SU-DHL-6 (cell line): ENCODE measurements at regions not wholly inside any gene's neighbourhood (a gene's known extent, or its start where the extent isn't known, plus 50 kb on each side); places are given as distances from the start of the nearest gene placed in this dataset.

Experiments used
- H2AFZ ChIP-seq: fragments of 200-600 bp; sonication (generic); 2 replicates; pipeline ENCODE4 v1.6.1; 2014; ENCODE audit warnings: low read depth, mild to moderate bottlenecking, moderate library complexity, mixed read lengths, antibody characterized with exemption, low read length; ENCODE audit not compliant: severe bottlenecking
- H3F3A ChIP-seq: fragments of 200-600 bp; shearing (Covaris generic); 2 replicates; pipeline ENCODE4 v1.6.0; 2016; ENCODE audit warnings: antibody characterized with exemption, mild to moderate bottlenecking; ENCODE audit not compliant: insufficient read depth
- H3K27ac ChIP-seq: fragments of 200-600 bp; sonication (generic); 2 replicates; pipeline ENCODE4 v1.5.1; 2016; ENCODE audit warnings: low read depth, mild to moderate bottlenecking, low read length, moderate library complexity, mixed read lengths
- H3K27me3 ChIP-seq: fragments of 200-600 bp; sonication (generic), shearing (Covaris generic); 2 replicates; pipeline ENCODE4 v1.6.0; 2014; ENCODE audit warnings: mild to moderate bottlenecking, low read length
- H3K36me3 ChIP-seq: fragments of 200-600 bp; sonication (generic); 2 replicates; pipeline ENCODE4 v1.6.1; 2014; ENCODE audit warnings: mild to moderate bottlenecking, low read length, mixed read lengths
- H3K4me2 ChIP-seq: fragments of 300-600, 200-600 bp; shearing (Covaris generic), sonication (generic); 2 replicates; pipeline ENCODE4 v1.6.0; 2014; ENCODE audit warnings: low read length, low read depth, mild to moderate bottlenecking; ENCODE audit not compliant: poor library complexity, severe bottlenecking
- H3K4me3 ChIP-seq: fragments of 200-600 bp; sonication (generic); 2 replicates; pipeline ENCODE4 v1.5.1; 2014; ENCODE audit warnings: antibody characterized with exemption, low read length, mild to moderate bottlenecking, mixed read lengths; ENCODE audit not compliant: insufficient read depth, poor library complexity, severe bottlenecking
- H3K79me2 ChIP-seq: fragments of 200-600 bp; sonication (generic); 2 replicates; pipeline ENCODE4 v1.6.1; 2014; ENCODE audit warnings: mild to moderate bottlenecking, low read length, moderate library complexity; ENCODE audit not compliant: insufficient read depth
- H3K9ac ChIP-seq: fragments of 200-600 bp; sonication (generic); 2 replicates; pipeline ENCODE4 v1.7.0; 2014; ENCODE audit warnings: mild to moderate bottlenecking, low read length
- H3K9me2 ChIP-seq: fragments of 200-600 bp; sonication (generic); replicated peaks from 2 replicates; pipeline ENCODE4 v1.6.1; 2014; ENCODE audit warnings: low read length; ENCODE audit not compliant: insufficient read depth
- H3K9me3 ChIP-seq: fragments of 200-600 bp; sonication (generic); 2 replicates; pipeline ENCODE4 v1.6.1; 2014; ENCODE audit warnings: low read length, mixed read lengths; ENCODE audit not compliant: insufficient read depth
- H4K20me1 ChIP-seq: fragments of 200-600 bp; sonication (generic); 2 replicates; pipeline ENCODE4 v1.6.1; 2014; ENCODE audit warnings: low read depth, mild to moderate bottlenecking, antibody characterized with exemption, low read length, moderate library complexity, mixed read lengths
- CTCF ChIP-seq: fragments of 200-600 bp; sonication (generic); IDR thresholded peaks from one replicate; pipeline ENCODE4 v1.5.1; 2017; ENCODE audit warnings: antibody characterized with exemption, mild to moderate bottlenecking, low read length, moderate library complexity; ENCODE audit not compliant: insufficient read depth, poor library complexity, severe bottlenecking
- EZH2phosphoT487 ChIP-seq: fragments of 200-600 bp; sonication (generic), shearing (Covaris generic); conservative IDR thresholded peaks from 2 replicates; pipeline ENCODE4 v1.6.1; 2018; ENCODE audit warnings: mild to moderate bottlenecking, antibody characterized with exemption, low read length, moderate library complexity, mixed read lengths

- no peak for TF ChIP-seq EZH2phosphoT487
- peaks cover 10% of the 10 kb centered on the region; the same call in 1 of the 2 replicates for H3K9me3 ChIP-seq
- no peak overlapping the region for H3K4me3 ChIP-seq
- no peaks in the 10 kb centered on the region for H3F3A ChIP-seq
- no peak overlapping the region for H3K4me2 ChIP-seq
- no peaks in the 10 kb centered on the region for H3K79me2 ChIP-seq
- H3K36me3 ChIP-seq = no peaks in the 10 kb centered on the region
- H3K9me2 ChIP-seq = no peaks in the 10 kb centered on the region
- no peaks in the 10 kb centered on the region for H4K20me1 ChIP-seq
- no peaks in the 10 kb centered on the region for H3K27me3 ChIP-seq
- H2AFZ ChIP-seq = no peak overlapping the region
- H3K9ac ChIP-seq = no peak overlapping the region
- H3K27ac ChIP-seq = no peak overlapping the region
Measured at GRCh38 chr1:83596331-83596730, 402.6 kb downstream of the TTLL7 start.

GRCh38 chr1:83593073-83593472, 405.9 kb downstream of the TTLL7 start:
- Histone ChIP-seq H3K4me2 (no peak overlapping the region), H3K4me3 (no peak overlapping the region), H3K9me2 (no peaks in the 10 kb centered on the region), H3K79me2 (no peaks in the 10 kb centered on the region), H3K36me3 (no peaks in the 10 kb centered on the region), H3K27me3 (no peaks in the 10 kb centered on the region), H3K9me3 (no peaks in the 10 kb centered on the region), H3K9ac (no peak overlapping the region), H3K27ac (no peak overlapping the region), H4K20me1 (no peaks in the 10 kb centered on the region), H2AFZ (no peak overlapping the region), H3F3A (no peaks in the 10 kb centered on the region)
- TF ChIP-seq CTCF (no peak), EZH2phosphoT487 (no peak)

GRCh38 chr1:83588140-83588539, 410.8 kb downstream of the TTLL7 start:
- Histone ChIP-seq H3K27me3 (no peaks in the 10 kb centered on the region), H2AFZ (no peak overlapping the region), H3K27ac (no peak overlapping the region), H3K4me3 (no peak overlapping the region), H3F3A (no peaks in the 10 kb centered on the region), H3K9me2 (no peaks in the 10 kb centered on the region), H3K4me2 (no peak overlapping the region), H3K79me2 (no peaks in the 10 kb centered on the region), H4K20me1 (no peaks in the 10 kb centered on the region), H3K36me3 (no peaks in the 10 kb centered on the region), H3K9me3 (peaks cover 4% of the 10 kb centered on the region; the same call in 1 of the 2 replicates), H3K9ac (no peak overlapping the region)
- no peak for TF ChIP-seq EZH2phosphoT487
- no peak for TF ChIP-seq CTCF

GRCh38 chr1:83583351-83584014, 415.4 kb downstream of the TTLL7 start:
- no peaks in the 10 kb centered on the region for H4K20me1 ChIP-seq
- H3K79me2 ChIP-seq = no peaks in the 10 kb centered on the region
- peaks cover 22% of the 10 kb centered on the region; the same call in 1 of the 2 replicates for H3K9me3 ChIP-seq
- no peak for TF ChIP-seq EZH2phosphoT487
- TF ChIP-seq CTCF = no peak
- no peak overlapping the region for H3K4me2 ChIP-seq
- H3K9me2 ChIP-seq = no peaks in the 10 kb centered on the region
- H3K4me3 ChIP-seq = no peak overlapping the region
- no peak overlapping the region for H2AFZ ChIP-seq
- no peaks in the 10 kb centered on the region for H3K27me3 ChIP-seq
- H3K9ac ChIP-seq = no peak overlapping the region
- no peaks in the 10 kb centered on the region for H3F3A ChIP-seq
- H3K27ac ChIP-seq = no peak overlapping the region
- 0 out of 2 replicates have a peak, but pooled peaks cover 3% of the 10 kb centered on the region for H3K36me3 ChIP-seq
